CD1c-positive myeloid dendritic cell (primary cell): ENCODE measurements at regions not wholly inside any gene's neighbourhood (a gene's known extent, or its start where the extent isn't known, plus 50 kb on each side); places are given as distances from the start of the nearest gene placed in this dataset.
A peak's percentile ranks its signal among the peaks of the same experiment; 100 is the strongest.
"Not testable (repeated sequence)": the region's sequence is repeated elsewhere in the genome, so short reads cannot be mapped to it uniquely, and the experiment has no call there.

Source experiments
- DNase-seq: peaks from one replicate; pipeline ENCODE4 v3.0.0-alpha.2; 2016; ENCODE audit errors: extremely low spot score

GRCh38 chr17:64772845-64773299 is 110.8 kb upstream of the SMURF2 start:
- DNase-seq, result no peak

- peak; percentile 21 for DNase-seq
Observed at GRCh38 chr17:64771980-64772844, 110.1 kb upstream of the SMURF2 start.

GRCh38 chr17:64769712-64770111 is 107.6 kb upstream of the SMURF2 start:
- DNase-seq, result no peak

GRCh38 chr17:64767269-64767997 is 105.3 kb upstream of the SMURF2 start:
- no peak for DNase-seq

GRCh38 chr17:64765191-64765889 is 103.2 kb upstream of the SMURF2 start:
- no peak for DNase-seq

GRCh38 chr17:64750891-64751677 is 89.0 kb upstream of the SMURF2 start:
- no peak for DNase-seq

- DNase-seq, result no peak
Observed at GRCh38 chr17:64750478-64750877, 88.4 kb upstream of the SMURF2 start.

GRCh38 chr17:64749306-64749705 is 87.2 kb upstream of the SMURF2 start:
- DNase-seq, result no peak

GRCh38 chr17:64747938-64748540 is 85.9 kb upstream of the SMURF2 start:
- DNase-seq, result no peak

GRCh38 chr17:64742326-64742725 is 80.2 kb upstream of the SMURF2 start:
- no peak for DNase-seq

- not testable (repeated sequence) for DNase-seq
Observed at GRCh38 chr17:64741916-64742315, 79.8 kb upstream of the SMURF2 start.

GRCh38 chr17:64741038-64741641 is 79.0 kb upstream of the SMURF2 start:
- DNase-seq, result peak; percentile 55

- peak; percentile 27 for DNase-seq
Observed at GRCh38 chr17:64739316-64740058, 77.4 kb upstream of the SMURF2 start.

- DNase-seq, result peak; percentile 42
Observed at GRCh38 chr17:64736804-64737492, 74.8 kb upstream of the SMURF2 start.

- no peak for DNase-seq
Observed at GRCh38 chr17:64732336-64733006, 70.4 kb upstream of the SMURF2 start.

- DNase-seq, result not testable (repeated sequence)
Observed at GRCh38 chr17:64730023-64730422, 67.9 kb upstream of the SMURF2 start.

- DNase-seq, result no peak
Observed at GRCh38 chr17:64729201-64729600, 67.1 kb upstream of the SMURF2 start.

- no peak for DNase-seq
Observed at GRCh38 chr17:64728041-64728695, 66.1 kb upstream of the SMURF2 start.
